ENCODE measurements at regions not wholly inside any gene's neighbourhood (a gene's known extent, or its start where the extent isn't known, plus 50 kb on each side); places are given as distances from the start of the nearest gene placed in this dataset.
"Not testable (repeated sequence)": the region's sequence is repeated elsewhere in the genome, so short reads cannot be mapped to it uniquely, and the experiment has no call there.

DNA sequence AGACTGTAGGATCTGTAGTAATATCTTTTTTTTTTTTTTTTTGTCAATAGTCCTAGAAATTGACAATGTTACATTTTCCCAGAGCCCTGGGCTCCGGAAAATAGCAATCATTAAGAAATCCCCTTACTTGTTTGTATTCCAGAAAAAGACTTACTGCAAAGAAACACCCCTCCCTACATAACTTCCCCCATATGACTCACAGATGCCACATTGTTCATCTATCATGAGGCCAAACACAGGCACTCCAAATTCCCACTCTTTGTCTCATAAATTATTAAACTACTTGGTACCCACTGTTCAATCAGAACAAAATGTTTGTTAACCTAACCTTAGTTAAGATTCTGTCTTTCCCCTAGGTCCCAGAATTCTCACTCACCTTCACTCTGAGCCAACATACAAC is 53.5 kb downstream of the TEX51 start:
- H3K27me3 Mint-ChIP-seq: peaks cover 12 to 39% (median 13%) of the 10 kb centered on the region in 3 donors
- no peaks in the 10 kb centered on the region for H3K4me1 Mint-ChIP-seq
- DNase-seq (no peak), ATAC-seq (ENCODE audit: low read depth in 2 of 2) (no peak)
- H3K27ac Mint-ChIP-seq: peak overlapping the region in 1 of 6 donors; percentile 14
- no peak overlapping the region for H3K4me3 Mint-ChIP-seq
- H3K9me3 Mint-ChIP-seq: peaks cover 0 to 11% (median 3%) of the 10 kb centered on the region in 7 donors
- no peaks in the 10 kb centered on the region for H3K36me3 Mint-ChIP-seq

DNA sequence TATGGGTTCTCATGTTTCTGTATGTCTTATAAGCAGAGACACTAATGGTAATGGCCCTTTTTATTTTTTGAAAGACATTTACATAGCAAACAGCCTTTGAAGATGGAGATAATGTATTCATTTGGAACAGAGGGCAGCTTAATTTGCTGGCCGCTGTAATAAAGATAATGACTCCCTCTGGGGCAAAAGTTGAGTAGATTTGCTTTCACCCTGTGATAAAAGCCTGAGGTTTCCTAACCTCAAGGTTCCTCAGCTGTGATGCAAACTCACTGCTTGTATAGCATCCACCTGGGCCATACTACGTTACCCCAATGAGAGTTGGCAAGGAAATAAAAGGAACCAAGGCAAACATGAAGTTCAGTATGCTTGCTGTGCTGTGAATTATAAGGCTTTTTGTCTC is 54.8 kb downstream of the TEX51 start:
- ATAC-seq (ENCODE audit: low read depth in 2 of 2) (no peak), DNase-seq (no peak)
- Mint-ChIP-seq H3K36me3 (no peaks in the 10 kb centered on the region), H3K4me3 (no peak overlapping the region), H3K27me3 (peaks cover 7 to 32% (median 13%) of the 10 kb centered on the region in 3 donors), H3K9me3 (peaks cover 0 to 11% (median 3%) of the 10 kb centered on the region in 7 donors), H3K4me1 (no peaks in the 10 kb centered on the region), H3K27ac (no peak overlapping the region)

DNA sequence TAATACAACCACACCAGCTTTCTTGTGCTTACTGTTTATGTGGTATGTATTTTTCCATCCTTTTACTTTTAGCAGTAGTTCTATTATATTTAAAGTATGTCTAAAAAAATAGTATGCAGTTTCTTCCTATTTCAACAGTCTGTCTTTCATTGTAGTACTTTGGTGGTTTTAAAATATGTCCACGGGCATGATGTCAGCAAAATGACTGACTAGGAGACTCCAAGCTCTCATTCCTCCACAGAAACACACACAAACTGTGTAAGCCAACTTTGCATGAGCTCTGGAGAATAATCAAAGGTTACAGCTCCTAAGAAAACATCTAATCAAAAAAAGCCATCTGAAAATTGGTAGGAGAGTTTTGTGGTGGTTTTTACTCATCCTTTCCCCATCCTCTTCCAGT is 56.1 kb downstream of the TEX51 start:
- Mint-ChIP-seq H3K4me3 (no peak overlapping the region), H3K27ac (no peak overlapping the region), H3K9me3 (peaks cover 0 to 22% (median 6%) of the 10 kb centered on the region in 7 donors), H3K4me1 (no peaks in the 10 kb centered on the region), H3K36me3 (no peaks in the 10 kb centered on the region), H3K27me3 (peaks cover 7 to 30% (median 20%) of the 10 kb centered on the region in 3 donors)
- ATAC-seq (ENCODE audit: low read depth in 2 of 2): no peak
- DNase-seq: no peak

DNA sequence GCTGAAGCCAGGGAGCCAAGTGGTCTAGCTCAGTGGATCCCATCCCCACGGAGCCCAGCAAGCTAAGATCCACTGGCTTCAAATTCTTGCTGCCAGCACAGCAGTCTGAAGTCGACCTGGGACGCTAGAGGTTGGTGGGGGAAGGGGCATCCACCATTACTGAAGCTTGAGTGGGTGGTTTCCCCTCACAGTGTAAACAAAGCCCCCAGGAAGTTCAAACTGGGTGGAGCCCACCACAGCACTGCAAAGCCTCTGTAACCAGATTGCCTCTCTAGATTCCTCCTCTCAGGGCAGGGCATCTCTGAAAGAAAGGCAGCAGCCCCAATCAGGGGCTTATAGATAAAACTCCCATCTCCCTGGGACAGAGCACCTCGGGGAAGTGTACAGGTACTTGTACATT is 58.1 kb downstream of the TEX51 start:
- peaks cover 8 to 38% (median 37%) of the 10 kb centered on the region in 3 donors for H3K27me3 Mint-ChIP-seq
- H3K36me3 Mint-ChIP-seq; H3K4me1 Mint-ChIP-seq; ATAC-seq (ENCODE audit: low read depth in 2 of 2); DNase-seq; H3K27ac Mint-ChIP-seq; H3K4me3 Mint-ChIP-seq: not testable (repeated sequence)
- H3K9me3 Mint-ChIP-seq: peaks cover 6 to 20% (median 11%) of the 10 kb centered on the region in 7 donors

DNA sequence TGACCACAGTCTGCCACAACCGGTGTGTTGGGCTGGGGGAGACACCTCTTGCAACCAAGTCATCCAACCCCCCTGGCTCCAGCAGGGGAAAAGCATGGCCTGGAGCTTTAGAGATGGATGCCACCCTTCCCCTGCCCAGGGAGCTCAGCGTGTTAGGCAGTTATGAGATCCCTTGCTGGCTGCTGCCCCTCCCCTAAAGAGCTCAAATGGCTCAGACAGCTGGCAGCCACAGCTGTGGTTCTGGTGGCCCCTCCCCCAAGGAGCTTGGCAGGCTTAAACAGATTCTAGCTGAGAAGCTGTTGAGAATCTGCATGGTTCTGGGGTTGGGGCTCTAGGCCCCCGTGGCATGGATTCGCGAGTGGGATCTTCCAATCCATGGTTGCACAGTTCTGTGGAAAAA is 64.7 kb downstream of the TEX51 start:
- no peak for ATAC-seq (ENCODE audit: low read depth in 2 of 2)
- Mint-ChIP-seq H3K27ac (no peak overlapping the region), H3K4me1 (no peaks in the 10 kb centered on the region)

DNA sequence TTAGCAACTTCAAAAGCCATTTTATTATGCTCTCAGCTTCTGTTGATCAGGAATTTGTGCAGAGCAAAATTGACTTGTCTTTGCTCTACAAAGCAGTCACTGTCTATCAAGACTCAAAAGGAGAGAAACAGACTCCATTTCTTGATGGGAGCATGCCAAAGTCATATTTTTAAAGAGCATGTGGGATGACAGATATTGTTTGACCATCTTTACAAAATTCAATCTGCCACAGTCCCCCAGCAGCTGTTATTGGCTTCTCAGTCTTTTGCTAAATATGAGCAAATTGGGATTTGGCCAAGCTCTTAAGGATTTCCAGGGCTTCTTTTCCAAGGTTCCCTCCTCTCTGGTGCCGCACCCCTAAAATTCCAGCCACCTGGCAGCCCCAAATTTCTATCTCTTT is 67.9 kb downstream of the TEX51 start:
- no peak overlapping the region for H3K27ac Mint-ChIP-seq
- no peak overlapping the region for H3K4me3 Mint-ChIP-seq
- no peaks in the 10 kb centered on the region for H3K4me1 Mint-ChIP-seq
- peaks cover 0 to 5% (median 0%) of the 10 kb centered on the region in 7 donors for H3K9me3 Mint-ChIP-seq
- peaks cover 32 to 78% (median 44%) of the 10 kb centered on the region in 3 donors for H3K27me3 Mint-ChIP-seq
- no peaks in the 10 kb centered on the region for H3K36me3 Mint-ChIP-seq
- ATAC-seq (ENCODE audit: low read depth in 2 of 2) (no peak), DNase-seq (no peak)

More for the DNA sequence above, 64.7 kb downstream of the TEX51 start:
- Mint-ChIP-seq H3K27me3 (peaks cover 25 to 70% (median 32%) of the 10 kb centered on the region in 3 donors), H3K36me3 (no peaks in the 10 kb centered on the region), H3K9me3 (peaks cover 6 to 20% (median 12%) of the 10 kb centered on the region in 7 donors), H3K4me3 (no peak overlapping the region)
- no peak for DNase-seq

DNA sequence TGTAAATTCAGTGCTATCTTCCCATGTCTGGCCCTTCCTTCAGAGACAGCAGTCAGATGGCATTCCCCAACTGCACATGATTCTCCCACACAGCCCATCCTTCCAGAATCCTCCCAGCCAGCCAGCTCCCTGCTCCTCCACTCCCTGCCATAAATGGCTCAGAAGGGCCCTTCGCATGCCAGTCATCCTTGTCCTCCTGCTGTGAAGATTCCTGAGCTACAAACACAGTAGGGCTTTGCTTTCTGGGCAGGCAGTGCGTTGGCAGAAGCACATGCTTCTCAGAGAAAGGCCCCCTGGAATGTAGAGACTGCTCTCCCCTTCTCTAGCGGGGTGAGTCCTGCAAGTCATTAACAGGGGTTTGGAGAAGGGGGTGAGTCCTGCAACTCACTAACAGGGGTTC is 71.9 kb downstream of the TEX51 start:
- Mint-ChIP-seq H3K27ac (peak overlapping the region in 1 of 6 donors; percentile 53), H3K4me1 (peaks cover 0 to 4% (median 4%) of the 10 kb centered on the region in 3 donors), H3K36me3 (no peaks in the 10 kb centered on the region), H3K9me3 (peaks cover 0 to 2% (median 0%) of the 10 kb centered on the region in 7 donors), H3K27me3 (peaks cover 42 to 78% (median 50%) of the 10 kb centered on the region in 3 donors), H3K4me3 (peak overlapping the region in 3 of 8 donors; percentile 32 to 58 (median 45))
- DNase-seq: no peak
- ATAC-seq (ENCODE audit: low read depth in 2 of 2): no peak

DNA sequence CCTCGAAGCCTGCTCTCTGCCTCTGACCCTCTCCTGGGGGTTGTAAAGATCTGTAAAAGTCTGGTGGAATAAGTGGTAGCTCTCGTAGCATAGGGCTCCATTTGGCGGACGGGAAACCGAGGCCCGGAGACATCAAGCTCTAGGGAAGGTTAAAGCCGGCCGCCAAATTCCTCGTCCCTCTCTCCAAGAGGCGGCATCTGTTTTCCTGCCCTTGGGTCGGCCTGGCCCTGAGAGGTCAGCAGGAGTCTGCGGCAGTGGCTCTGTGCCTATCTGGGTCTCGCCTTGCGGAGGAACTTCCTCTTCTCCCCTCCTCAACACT is 72.4 kb downstream of the TEX51 start:
- ATAC-seq (ENCODE audit: low read depth in 2 of 2) (no peak), DNase-seq (no peak)
- Mint-ChIP-seq H3K4me1 (peaks cover 0 to 4% (median 4%) of the 10 kb centered on the region in 3 donors), H3K4me3 (no peak overlapping the region), H3K27me3 (peaks cover 40 to 72% (median 50%) of the 10 kb centered on the region in 3 donors), H3K27ac (no peak overlapping the region), H3K36me3 (no peaks in the 10 kb centered on the region), H3K9me3 (no peaks in the 10 kb centered on the region)

DNA sequence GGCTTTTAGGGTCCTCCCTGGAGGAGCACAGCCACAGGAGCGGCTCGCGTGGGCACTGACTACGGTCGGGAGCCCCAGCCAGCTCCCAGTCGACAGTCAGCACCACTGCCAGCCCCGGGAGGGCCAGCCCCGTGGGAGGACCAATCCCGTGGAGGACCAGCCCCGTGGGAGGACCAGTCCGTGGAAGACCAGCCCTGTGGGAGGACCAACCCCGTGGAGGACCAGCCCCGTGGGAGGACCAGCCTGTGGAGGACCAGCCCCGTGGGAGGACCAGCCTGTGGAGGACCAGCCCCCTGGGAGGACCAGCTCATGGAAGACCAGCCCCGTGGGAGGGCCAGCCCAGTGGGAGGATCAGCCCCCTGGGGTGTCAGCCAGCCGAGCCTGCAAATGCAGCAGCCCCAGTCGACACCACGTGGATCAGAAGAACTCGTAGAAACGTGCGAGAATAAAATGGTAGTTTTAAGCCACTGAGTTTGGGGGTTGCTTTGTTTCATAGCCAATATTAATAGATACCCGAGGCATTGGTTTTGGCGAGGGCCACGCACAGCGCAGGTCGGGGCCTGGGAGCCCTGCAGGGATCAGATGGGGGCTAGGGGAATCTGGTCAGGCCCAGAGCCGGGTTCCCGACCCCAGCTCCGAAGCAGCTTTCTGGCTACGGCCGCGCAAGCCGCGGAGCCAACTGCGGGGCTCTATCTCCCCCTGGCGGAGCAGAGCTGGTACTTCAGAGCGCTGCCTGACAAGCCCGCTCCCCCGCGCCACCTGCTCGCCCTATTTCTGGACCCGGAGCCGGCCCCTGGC is 73.0 kb downstream of the TEX51 start:
- H3K4me3 Mint-ChIP-seq: peak overlapping the region in 7 of 8 donors; percentile 63 to 88 (median 83)
- no peaks in the 10 kb centered on the region for H3K36me3 Mint-ChIP-seq
- ATAC-seq (ENCODE audit: low read depth in 2 of 2) (peak; percentile 76 to 86), DNase-seq (peak; percentile 58)
- H3K4me1 Mint-ChIP-seq: peaks cover 0 to 4% (median 4%) of the 10 kb centered on the region in 3 donors
- H3K9me3 Mint-ChIP-seq: no peaks in the 10 kb centered on the region
- peaks cover 38 to 70% (median 50%) of the 10 kb centered on the region in 3 donors for H3K27me3 Mint-ChIP-seq
- no peak overlapping the region for H3K27ac Mint-ChIP-seq

DNA sequence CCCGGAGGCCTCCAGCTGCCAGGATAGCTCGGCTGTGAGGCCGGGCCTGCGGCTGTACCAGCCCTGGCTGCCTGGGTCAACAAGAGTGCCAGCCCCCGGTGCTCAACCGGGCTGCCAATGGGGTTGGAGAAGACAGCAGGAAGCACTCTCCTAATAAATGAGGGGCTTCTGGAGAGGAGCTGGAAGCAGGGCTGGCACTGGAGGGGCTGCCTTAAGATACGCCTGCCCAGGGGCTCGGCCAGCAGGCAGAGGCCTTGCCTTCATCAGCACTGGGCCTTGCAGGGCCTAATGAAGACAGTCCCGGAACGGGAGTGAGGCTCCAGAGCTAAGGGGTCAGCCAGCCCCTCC is 73.6 kb downstream of the TEX51 start:
- DNase-seq (no peak), ATAC-seq (ENCODE audit: low read depth in 2 of 2) (no peak)
- no peaks in the 10 kb centered on the region for H3K9me3 Mint-ChIP-seq
- H3K36me3 Mint-ChIP-seq: no peaks in the 10 kb centered on the region
- H3K27me3 Mint-ChIP-seq: peaks cover 33 to 65% (median 45%) of the 10 kb centered on the region in 3 donors
- peaks cover 0 to 4% (median 4%) of the 10 kb centered on the region in 3 donors for H3K4me1 Mint-ChIP-seq
- H3K27ac Mint-ChIP-seq: no peak overlapping the region
- peak overlapping the region in 4 of 8 donors; percentile 16 to 82 (median 61) for H3K4me3 Mint-ChIP-seq

DNA sequence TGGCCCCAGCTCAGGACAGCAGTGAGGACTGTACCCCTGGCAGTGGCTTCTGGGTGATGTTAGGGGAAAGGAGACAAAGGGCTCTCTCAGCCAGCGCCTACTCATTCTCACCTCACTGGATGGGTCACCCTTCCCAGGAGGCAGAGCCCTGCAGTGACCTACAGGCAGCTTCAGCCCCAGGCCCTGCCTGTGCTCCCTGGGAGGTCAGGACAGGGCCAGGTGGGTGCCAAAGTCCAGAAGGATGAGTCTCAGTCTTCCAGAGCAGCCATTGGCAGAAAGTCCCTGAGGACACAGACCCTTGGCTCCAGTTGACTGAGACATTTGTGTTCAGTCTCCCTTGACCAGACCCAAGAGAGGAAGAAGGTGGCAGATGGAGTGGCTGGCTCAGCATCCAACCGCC is 75.1 kb downstream of the TEX51 start:
- Mint-ChIP-seq H3K27me3 (peaks cover 26 to 60% (median 30%) of the 10 kb centered on the region in 3 donors), H3K9me3 (no peaks in the 10 kb centered on the region), H3K36me3 (no peaks in the 10 kb centered on the region), H3K4me1 (peaks cover 0 to 4% (median 4%) of the 10 kb centered on the region in 3 donors), H3K4me3 (no peak overlapping the region), H3K27ac (peak overlapping the region in 1 of 6 donors; percentile 53)
- ATAC-seq (ENCODE audit: low read depth in 2 of 2) (no peak), DNase-seq (no peak)

DNA sequence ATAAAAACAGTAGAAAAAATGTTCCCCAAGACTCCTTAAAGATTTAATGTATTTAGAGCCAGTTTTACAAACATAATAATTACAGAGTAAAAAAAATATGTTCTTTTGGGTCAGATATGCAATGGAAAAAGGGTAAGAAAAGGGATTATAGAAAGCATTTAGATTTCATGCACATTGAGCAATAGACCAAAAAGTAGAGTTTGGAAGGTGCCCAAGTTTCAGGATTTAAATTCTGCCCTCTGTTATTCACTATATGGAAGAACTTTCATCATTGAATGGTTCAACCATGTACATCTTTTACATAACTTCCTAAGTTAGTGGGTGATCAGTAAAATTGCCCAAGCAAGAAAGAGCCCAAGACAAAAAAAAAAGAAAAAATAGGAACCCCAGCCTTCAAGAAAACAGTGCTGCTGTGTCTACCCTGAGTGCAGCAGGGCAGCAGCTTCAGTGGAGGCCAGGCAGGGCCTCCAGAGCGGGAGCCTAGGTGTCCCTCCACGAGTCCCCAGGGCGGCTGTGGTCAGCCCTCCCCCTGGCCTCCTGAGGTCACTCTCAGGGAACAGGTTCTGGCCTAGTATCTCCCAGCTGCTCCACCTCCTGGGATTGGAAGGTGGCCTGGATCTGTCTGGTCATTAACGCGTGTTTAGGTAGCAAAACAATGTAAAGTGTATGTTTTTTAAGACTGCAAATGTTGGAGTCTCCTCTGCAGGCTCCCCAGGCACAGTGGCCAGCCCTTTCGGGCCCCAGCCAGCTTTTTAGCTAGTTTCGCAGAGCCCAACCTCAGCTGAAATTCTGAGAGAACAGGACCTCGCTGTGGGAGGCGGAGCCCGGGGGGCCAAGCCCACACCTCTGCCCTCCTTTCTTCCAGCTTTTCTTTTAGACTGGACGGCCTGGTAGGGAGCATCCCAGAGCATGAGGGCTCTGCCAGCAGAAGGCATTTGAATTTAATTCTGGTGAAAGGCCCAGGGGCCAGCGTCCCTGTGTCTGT is 77.3 kb downstream of the TEX51 start:
- Mint-ChIP-seq H3K36me3 (no peaks in the 10 kb centered on the region), H3K27ac (no peak overlapping the region), H3K27me3 (peaks cover 22 to 52% (median 24%) of the 10 kb centered on the region in 3 donors), H3K9me3 (no peaks in the 10 kb centered on the region), H3K4me1 (peaks cover 0 to 4% (median 4%) of the 10 kb centered on the region in 3 donors), H3K4me3 (peak overlapping the region in 1 of 8 donors; percentile 7)
- DNase-seq (no peak), ATAC-seq (ENCODE audit: low read depth in 2 of 2) (no peak)

DNA sequence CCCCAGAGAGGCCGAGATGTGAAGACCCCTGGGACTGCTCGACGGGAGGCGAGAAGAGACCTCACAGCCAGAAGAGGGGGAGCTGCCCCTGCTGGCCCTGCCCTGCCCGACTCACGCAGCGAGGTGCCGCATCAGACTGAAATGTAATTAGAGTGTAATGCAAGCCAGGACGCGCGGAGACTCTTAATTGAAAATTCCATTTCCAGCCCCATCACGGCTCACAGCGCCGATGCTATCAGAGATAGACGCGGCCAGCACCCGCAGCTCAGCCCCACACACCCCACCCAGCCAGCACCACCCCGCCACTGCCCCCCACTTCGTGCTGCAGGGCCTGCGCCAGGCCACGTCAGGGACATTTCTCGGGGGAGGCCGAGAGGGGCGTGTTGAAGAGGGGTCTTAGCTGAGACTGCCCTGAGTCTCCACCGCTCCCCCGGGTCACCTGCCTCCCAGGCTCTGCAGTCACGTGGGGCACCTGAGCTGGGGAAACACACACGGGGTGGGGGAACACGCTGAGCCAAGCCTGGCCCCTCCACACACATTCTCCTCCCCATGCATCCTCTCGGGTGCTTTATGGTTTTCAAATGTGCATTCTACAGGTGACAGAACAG is 78.1 kb downstream of the TEX51 start:
- no peaks in the 10 kb centered on the region for H3K9me3 Mint-ChIP-seq

More for the DNA sequence above, 78.1 kb downstream of the TEX51 start:
- no peak for ATAC-seq (ENCODE audit: low read depth in 2 of 2)
- Mint-ChIP-seq H3K27me3 (peaks cover 20 to 51% (median 23%) of the 10 kb centered on the region in 3 donors), H3K36me3 (no peaks in the 10 kb centered on the region), H3K4me1 (peaks cover 0 to 4% (median 4%) of the 10 kb centered on the region in 3 donors), H3K27ac (no peak overlapping the region), H3K4me3 (no peak overlapping the region)
- no peak for DNase-seq

Data from naive B cell (primary cell).